ENCODE measurements at regions not wholly inside any gene's neighbourhood (a gene's known extent, or its start where the extent isn't known, plus 50 kb on each side); places are given as distances from the start of the nearest gene placed in this dataset.

GRCh38 chr4:113849771-113850170 lies 88.2 kb upstream of the CAMK2D start:
- no peak for DNase-seq

GRCh38 chr4:113847710-113848109 lies 86.2 kb upstream of the CAMK2D start:
- DNase-seq = no peak

- DNase-seq = no peak
Measured at GRCh38 chr4:113846433-113846832, 84.9 kb upstream of the CAMK2D start.

GRCh38 chr4:113845138-113845537 lies 83.6 kb upstream of the CAMK2D start:
- DNase-seq = no peak

GRCh38 chr4:113844369-113844768 lies 82.8 kb upstream of the CAMK2D start:
- no peak for DNase-seq

GRCh38 chr4:113840861-113841260 lies 79.3 kb upstream of the CAMK2D start:
- DNase-seq = no peak

- no peak for DNase-seq
Measured at GRCh38 chr4:113838460-113838859, 76.9 kb upstream of the CAMK2D start.

GRCh38 chr4:113837397-113837796 lies 75.9 kb upstream of the CAMK2D start:
- DNase-seq = peak; percentile 12

GRCh38 chr4:113835005-113835404 lies 73.5 kb upstream of the CAMK2D start:
- DNase-seq = no peak

GRCh38 chr4:113834298-113834697 lies 72.8 kb upstream of the CAMK2D start:
- no peak for DNase-seq

GRCh38 chr4:113832803-113833202 lies 71.3 kb upstream of the CAMK2D start:
- no peak for DNase-seq

- no peak for DNase-seq
Measured at GRCh38 chr4:113831457-113831856, 69.9 kb upstream of the CAMK2D start.

GRCh38 chr4:113828702-113829101 lies 67.2 kb upstream of the CAMK2D start:
- no peak for DNase-seq

- no peak for DNase-seq
Measured at GRCh38 chr4:113827285-113827684, 65.7 kb upstream of the CAMK2D start.

GRCh38 chr4:113826421-113826820 lies 64.9 kb upstream of the CAMK2D start:
- no peak for DNase-seq

- no peak for DNase-seq
Measured at GRCh38 chr4:113825272-113825671, 63.7 kb upstream of the CAMK2D start.

- no peak for DNase-seq
Measured at GRCh38 chr4:113824396-113824795, 62.9 kb upstream of the CAMK2D start.

GRCh38 chr4:113823291-113823659 lies 61.7 kb upstream of the CAMK2D start:
- DNase-seq = no peak

- DNase-seq = no peak
Measured at GRCh38 chr4:113822555-113823290, 61.2 kb upstream of the CAMK2D start.

GRCh38 chr4:113821856-113822255 lies 60.3 kb upstream of the CAMK2D start:
- no peak for DNase-seq

GRCh38 chr4:113820108-113820507 lies 58.6 kb upstream of the CAMK2D start:
- no peak for DNase-seq

- DNase-seq = no peak
Measured at GRCh38 chr4:113815826-113816225, 54.3 kb upstream of the CAMK2D start.

GRCh38 chr4:113811359-113811758 lies 49.8 kb upstream of the CAMK2D start:
- no peak for DNase-seq

All from NCI-H1436 (cell line).